ENCODE measurements at regions not wholly inside any gene's neighbourhood (a gene's known extent, or its start where the extent isn't known, plus 50 kb on each side); places are given as distances from the start of the nearest gene placed in this dataset.

GRCh38 chr16:66190411-66190810 is 176.1 kb upstream of the CDH5 start:
- Histone ChIP-seq H3K4me1 (peaks cover 6% of the 10 kb centered on the region), H3K27ac (no peak overlapping the region), H3K27me3 (no peaks in the 10 kb centered on the region), H3K36me3 (no peaks in the 10 kb centered on the region), H3K9me3 (no peaks in the 10 kb centered on the region), H3K4me3 (no peak overlapping the region)
- no peak for DNase-seq (ENCODE audit: low spot score in 2 of 2)
- 75% methylated on average over 1 of the region's 1 CpG for WGBS
- TF ChIP-seq POLR2A (IDR thresholded peaks at IDR 0.05): no peak
- TF ChIP-seq POLR2AphosphoS5 (IDR thresholded peaks at IDR 0.05): no peak
- no peak for TF ChIP-seq EP300 (IDR thresholded peaks at IDR 0.05)
- TF ChIP-seq CTCF (IDR thresholded peaks at IDR 0.05): no peak

DNA sequence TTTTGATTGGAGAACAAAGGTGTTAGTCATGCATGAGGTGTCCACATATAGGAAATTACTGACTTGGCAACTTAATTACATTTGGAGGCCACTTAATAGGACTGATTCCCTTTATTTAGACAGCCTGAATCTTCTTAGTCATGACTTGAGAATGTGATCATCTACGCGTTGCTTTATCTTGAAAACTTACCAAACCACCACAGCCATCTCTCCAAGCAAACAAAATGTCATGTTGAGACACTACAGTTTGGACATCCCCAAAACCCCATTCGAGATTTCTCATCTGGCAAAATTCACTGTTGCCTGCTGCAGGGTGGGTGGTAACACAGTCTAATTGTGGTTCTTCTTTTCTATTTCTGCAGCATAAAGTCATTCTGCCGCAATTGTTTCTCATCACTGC is 176.5 kb upstream of the CDH5 start:
- 74% methylated on average over 4 of the region's 4 CpGs for WGBS
- DNase-seq (ENCODE audit: low spot score in 2 of 2): no peak
- Histone ChIP-seq H3K27ac (no peak overlapping the region), H3K4me3 (no peak overlapping the region), H3K36me3 (no peaks in the 10 kb centered on the region), H3K27me3 (no peaks in the 10 kb centered on the region), H3K4me1 (peaks cover 6% of the 10 kb centered on the region), H3K9me3 (no peaks in the 10 kb centered on the region)
- TF ChIP-seq EP300 (IDR thresholded peaks at IDR 0.05) (no peak), POLR2AphosphoS5 (IDR thresholded peaks at IDR 0.05) (no peak), CTCF (IDR thresholded peaks at IDR 0.05) (no peak), POLR2A (IDR thresholded peaks at IDR 0.05) (no peak)

DNA sequence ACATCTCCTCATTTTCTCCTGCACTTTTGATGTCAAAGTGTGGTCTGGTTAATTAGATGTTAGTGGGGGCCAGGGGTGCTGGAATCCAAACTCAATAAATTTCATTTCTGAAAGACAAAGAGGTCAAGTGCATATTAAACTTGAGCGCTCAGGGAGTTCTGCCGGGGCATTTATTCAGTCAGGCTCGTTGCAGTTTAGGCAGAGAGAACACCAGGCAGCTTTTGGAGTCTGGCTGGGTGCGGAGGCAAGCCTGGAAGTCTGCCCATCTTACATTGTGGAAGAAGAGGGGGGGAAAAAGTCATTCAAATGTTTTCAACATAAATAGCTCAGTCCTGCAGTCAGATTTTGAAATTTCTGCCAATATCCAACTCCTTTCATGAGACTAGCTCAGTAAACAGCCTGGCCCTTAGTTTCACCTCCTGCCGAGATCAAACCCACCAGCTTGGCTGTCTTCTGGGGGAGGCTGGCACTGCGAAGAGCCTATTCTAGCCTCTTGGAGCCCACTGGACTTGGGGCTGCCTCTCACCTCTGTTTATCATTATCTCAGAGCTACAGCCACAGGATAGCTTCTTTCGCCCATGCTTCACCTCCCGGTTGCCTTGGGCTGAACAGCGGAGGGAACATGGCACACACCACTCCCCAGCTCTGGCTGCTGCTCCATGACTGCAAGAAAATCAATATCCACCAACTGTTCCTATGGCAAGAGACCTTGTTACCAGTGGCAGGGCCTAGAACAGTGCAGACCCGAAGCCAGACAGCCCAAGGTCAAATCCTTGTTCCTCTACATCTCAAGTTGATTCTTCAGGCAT is 177.4 kb upstream of the CDH5 start:
- DNase-seq (ENCODE audit: low spot score in 2 of 2): no peak
- TF ChIP-seq POLR2A (IDR thresholded peaks at IDR 0.05) (no peak), CTCF (IDR thresholded peaks at IDR 0.05) (no peak), EP300 (IDR thresholded peaks at IDR 0.05) (no peak), POLR2AphosphoS5 (IDR thresholded peaks at IDR 0.05) (no peak)
- Histone ChIP-seq H3K27ac (peak overlapping the region; percentile 66), H3K4me3 (no peak overlapping the region), H3K4me1 (peaks cover 6% of the 10 kb centered on the region), H3K27me3 (no peaks in the 10 kb centered on the region), H3K36me3 (no peaks in the 10 kb centered on the region), H3K9me3 (no peaks in the 10 kb centered on the region)
- WGBS: 73% methylated on average over 10 of the region's 10 CpGs

DNA sequence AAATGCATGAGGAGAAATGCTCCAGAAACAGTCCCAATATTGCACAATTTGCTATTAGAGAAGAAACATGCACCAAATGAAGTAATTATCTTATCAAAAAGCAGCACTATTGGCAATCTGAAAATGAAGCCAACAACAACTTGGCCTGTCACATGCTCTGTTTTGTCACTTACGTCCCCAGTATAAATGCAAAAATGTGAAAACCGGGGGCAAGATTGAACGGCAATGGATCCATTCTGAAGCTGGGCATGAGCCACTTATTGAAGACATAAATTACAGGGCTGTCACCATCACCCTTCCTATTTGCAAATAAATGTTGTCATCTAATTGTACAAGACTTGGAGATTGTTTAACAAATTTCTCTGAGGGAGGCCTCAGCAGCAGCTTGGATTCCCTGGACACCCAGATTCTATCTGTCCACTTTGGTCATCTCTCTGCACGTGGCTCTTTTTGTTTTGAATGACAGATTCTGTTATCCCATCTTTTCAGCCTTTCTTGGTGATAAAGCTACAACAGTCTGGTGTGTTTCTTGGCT is 180.2 kb upstream of the CDH5 start:
- 80% methylated on average over 4 of the region's 4 CpGs for WGBS

More for the DNA sequence above, 180.2 kb upstream of the CDH5 start:
- no peak overlapping the region for H3K4me3 ChIP-seq
- peaks cover 6% of the 10 kb centered on the region for H3K4me1 ChIP-seq
- no peak for DNase-seq (ENCODE audit: low spot score in 2 of 2)
- H3K9me3 ChIP-seq: no peaks in the 10 kb centered on the region
- H3K27me3 ChIP-seq: no peaks in the 10 kb centered on the region
- H3K27ac ChIP-seq: no peak overlapping the region
- no peaks in the 10 kb centered on the region for H3K36me3 ChIP-seq
- no peak for TF ChIP-seq POLR2AphosphoS5 (IDR thresholded peaks at IDR 0.05)
- no peak for TF ChIP-seq POLR2A (IDR thresholded peaks at IDR 0.05)
- no peak for TF ChIP-seq EP300 (IDR thresholded peaks at IDR 0.05)
- no peak for TF ChIP-seq CTCF (IDR thresholded peaks at IDR 0.05)

Measured in suprapubic skin (tissue), 4 donors.